ENCODE measurements at regions not wholly inside any gene's neighbourhood (a gene's known extent, or its start where the extent isn't known, plus 50 kb on each side); places are given as distances from the start of the nearest gene placed in this dataset.

DNA sequence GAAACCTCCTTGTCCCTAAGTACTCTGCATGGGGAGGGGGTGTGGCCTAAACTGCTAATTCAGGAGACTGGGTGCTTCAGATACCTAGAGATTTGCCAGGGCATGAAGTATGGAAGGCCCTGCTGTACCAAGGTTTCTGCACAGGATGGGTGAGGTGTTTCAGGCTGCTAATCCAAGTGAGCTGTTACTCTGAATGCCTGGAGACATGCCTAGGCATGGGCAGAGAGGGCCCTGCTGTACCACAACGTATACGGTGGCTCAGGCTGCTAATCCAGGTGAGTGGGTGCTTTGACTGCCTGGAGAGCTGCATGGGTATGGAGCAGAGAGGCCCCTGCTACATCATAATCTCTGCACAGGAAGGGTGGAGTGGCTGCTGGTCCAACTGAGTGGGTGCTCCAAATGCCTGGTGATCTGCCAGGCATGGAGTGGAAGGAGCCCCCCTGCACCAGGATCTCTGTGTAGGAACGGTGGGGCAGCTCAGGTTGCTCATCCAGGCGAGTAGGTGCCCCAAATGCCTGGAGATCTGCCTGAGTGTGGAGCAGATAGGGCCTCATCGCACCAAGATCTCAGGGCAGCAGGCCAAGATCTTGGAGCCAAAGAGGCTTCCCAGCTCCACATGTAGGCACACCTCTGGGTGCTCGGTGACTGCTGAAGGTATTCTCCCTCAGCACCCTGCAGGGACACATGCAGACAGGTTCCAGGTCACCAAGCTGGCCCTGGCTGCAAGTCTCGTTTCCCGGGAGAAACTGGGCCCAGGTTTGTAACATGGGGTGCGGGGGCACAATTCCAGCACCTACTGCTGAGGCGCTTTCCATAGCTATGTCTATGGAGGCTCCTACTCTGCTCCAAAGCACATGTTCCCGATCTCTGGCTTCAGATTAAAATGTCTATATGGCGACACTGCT is 252.5 kb upstream of the PLXNA2 start:
- no peaks in the 10 kb centered on the region for H3K27me3 ChIP-seq (ENCODE audit: control insufficient read depth in 2 of 2, insufficient read depth in 2 of 2, low read length in 2 of 2)
- intact Hi-C loops (cut with micrococcal nuclease) = no loop called here
- no peak overlapping the region for H3K4me3 ChIP-seq (replicated peaks in 1 of 3; ENCODE audit: low read depth in 2 of 3, low read length in 3 of 3)
- Mint-ChIP-seq H3K27ac (no peak overlapping the region), H3K9me3 (peaks cover 0 to 7% (median 4%) of the 10 kb centered on the region in 7 donors), H3K27me3 (ENCODE audit: low read depth in 3 of 3) (peaks cover 5 to 11% (median 7%) of the 10 kb centered on the region in 3 donors), H3K36me3 (no peaks in the 10 kb centered on the region), H3K4me1 (peaks cover 18% of the 10 kb centered on the region), H3K4me3 (no peak overlapping the region)
- H2AFZ ChIP-seq (ENCODE audit: insufficient read depth, low read depth, low read length, poor library complexity, severe bottlenecking) = no peak overlapping the region
- no peak overlapping the region for H3K4me2 ChIP-seq (replicated peaks; ENCODE audit: extremely low read depth, low read length, poor library complexity, severe bottlenecking)
- H4K20me1 ChIP-seq (ENCODE audit: insufficient read depth, low read length) = no peaks in the 10 kb centered on the region
- H3K27ac ChIP-seq (ENCODE audit: low read depth in 1 of 2, low read length in 2 of 2) = no peak overlapping the region
- WGBS (ENCODE audit: insufficient coverage) = 90% methylated on average over 11 of the region's 12 CpGs
- H3K9ac ChIP-seq (ENCODE audit: insufficient read depth, low read length, poor library complexity, severe bottlenecking) = no peak overlapping the region
- no peaks in the 10 kb centered on the region for H3K36me3 ChIP-seq (replicated peaks in 1 of 2; ENCODE audit: control insufficient read depth in 1 of 2, insufficient read depth in 2 of 2, low read length in 2 of 2)
- H3K4me1 ChIP-seq (ENCODE audit: control insufficient read depth in 1 of 2, insufficient read depth in 2 of 2, low read length in 2 of 2) = peaks cover 5 to 6% of the 10 kb centered on the region in 2 donors
- DNase-seq = no peak
- H3K9me3 ChIP-seq (replicated peaks in 1 of 2; ENCODE audit: control insufficient read depth in 1 of 2, insufficient read depth in 1 of 2, low read length in 2 of 2) = no peaks in the 10 kb centered on the region
- TF ChIP-seq, protein P1, sequence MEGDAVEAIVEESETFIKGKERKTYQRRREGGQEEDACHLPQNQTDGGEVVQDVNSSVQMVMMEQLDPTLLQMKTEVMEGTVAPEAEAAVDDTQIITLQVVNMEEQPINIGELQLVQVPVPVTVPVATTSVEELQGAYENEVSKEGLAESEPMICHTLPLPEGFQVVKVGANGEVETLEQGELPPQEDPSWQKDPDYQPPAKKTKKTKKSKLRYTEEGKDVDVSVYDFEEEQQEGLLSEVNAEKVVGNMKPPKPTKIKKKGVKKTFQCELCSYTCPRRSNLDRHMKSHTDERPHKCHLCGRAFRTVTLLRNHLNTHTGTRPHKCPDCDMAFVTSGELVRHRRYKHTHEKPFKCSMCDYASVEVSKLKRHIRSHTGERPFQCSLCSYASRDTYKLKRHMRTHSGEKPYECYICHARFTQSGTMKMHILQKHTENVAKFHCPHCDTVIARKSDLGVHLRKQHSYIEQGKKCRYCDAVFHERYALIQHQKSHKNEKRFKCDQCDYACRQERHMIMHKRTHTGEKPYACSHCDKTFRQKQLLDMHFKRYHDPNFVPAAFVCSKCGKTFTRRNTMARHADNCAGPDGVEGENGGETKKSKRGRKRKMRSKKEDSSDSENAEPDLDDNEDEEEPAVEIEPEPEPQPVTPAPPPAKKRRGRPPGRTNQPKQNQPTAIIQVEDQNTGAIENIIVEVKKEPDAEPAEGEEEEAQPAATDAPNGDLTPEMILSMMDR (IDR thresholded peaks at IDR 0.05) = no peak
- H3K79me2 ChIP-seq (ENCODE audit: insufficient read depth, low read length) = no peaks in the 10 kb centered on the region

DNA sequence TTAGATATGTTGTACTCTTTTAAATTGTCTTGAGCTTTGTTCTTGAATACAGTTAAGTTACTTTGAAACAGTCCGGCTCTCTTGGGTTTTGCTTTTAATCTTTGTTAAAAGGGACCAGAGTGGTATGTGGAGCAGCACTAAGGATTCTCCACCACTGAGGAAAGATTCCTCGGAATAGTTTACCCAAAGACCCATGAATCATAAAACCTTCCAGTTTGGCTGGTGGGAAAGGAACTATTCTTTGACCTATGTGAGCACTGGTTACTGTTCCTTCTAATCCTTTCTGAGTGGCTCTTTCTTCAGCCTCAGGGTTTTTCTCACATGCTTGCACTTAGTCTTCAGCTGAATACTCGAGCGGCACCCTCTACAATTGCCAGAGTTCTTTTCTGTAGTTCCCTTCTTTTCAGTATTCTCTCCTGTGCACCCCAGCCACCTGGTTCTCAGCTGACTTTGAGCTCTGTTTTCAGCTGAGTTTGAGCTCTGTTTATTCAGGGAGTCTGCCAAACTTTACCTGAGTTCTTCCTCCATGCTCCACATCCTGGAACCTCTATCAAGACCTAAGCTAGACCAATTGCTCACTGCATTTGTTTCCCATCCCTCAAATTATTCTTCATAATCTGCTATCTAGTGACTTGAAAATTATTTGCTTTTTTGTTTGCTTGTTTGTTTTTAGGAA is 253.8 kb upstream of the PLXNA2 start:
- intact Hi-C loops (cut with micrococcal nuclease) = no loop called here
- H3K27ac ChIP-seq (ENCODE audit: low read depth in 1 of 2, low read length in 2 of 2) = no peak overlapping the region
- H3K36me3 ChIP-seq (replicated peaks in 1 of 2; ENCODE audit: control insufficient read depth in 1 of 2, insufficient read depth in 2 of 2, low read length in 2 of 2) = no peaks in the 10 kb centered on the region
- no peaks in the 10 kb centered on the region for H3K79me2 ChIP-seq (ENCODE audit: insufficient read depth, low read length)
- TF ChIP-seq, protein P1 (IDR thresholded peaks at IDR 0.05) = no peak
- H3K4me2 ChIP-seq (replicated peaks; ENCODE audit: extremely low read depth, low read length, poor library complexity, severe bottlenecking) = no peak overlapping the region
- no peaks in the 10 kb centered on the region for H4K20me1 ChIP-seq (ENCODE audit: insufficient read depth, low read length)
- Mint-ChIP-seq H3K4me3 (no peak overlapping the region), H3K9me3 (peaks cover 0 to 7% (median 4%) of the 10 kb centered on the region in 7 donors), H3K27me3 (ENCODE audit: low read depth in 3 of 3) (peaks cover 5 to 9% (median 7%) of the 10 kb centered on the region in 3 donors), H3K36me3 (no peaks in the 10 kb centered on the region), H3K27ac (peak overlapping the region in 2 of 7 donors; percentile 3 to 64), H3K4me1 (peaks cover 18% of the 10 kb centered on the region)
- no peak for DNase-seq
- H3K9me3 ChIP-seq (replicated peaks in 1 of 2; ENCODE audit: control insufficient read depth in 1 of 2, insufficient read depth in 1 of 2, low read length in 2 of 2) = no peaks in the 10 kb centered on the region
- H3K9ac ChIP-seq (ENCODE audit: insufficient read depth, low read length, poor library complexity, severe bottlenecking) = no peak overlapping the region
- H3K4me3 ChIP-seq (replicated peaks in 1 of 3; ENCODE audit: low read depth in 2 of 3, low read length in 3 of 3) = no peak overlapping the region
- H2AFZ ChIP-seq (ENCODE audit: insufficient read depth, low read depth, low read length, poor library complexity, severe bottlenecking) = no peak overlapping the region
- H3K4me1 ChIP-seq (ENCODE audit: control insufficient read depth in 1 of 2, insufficient read depth in 2 of 2, low read length in 2 of 2) = peaks cover 5 to 6% of the 10 kb centered on the region in 2 donors
- WGBS (ENCODE audit: insufficient coverage) = 94% methylated on average over 2 of the region's 4 CpGs
- H3K27me3 ChIP-seq (ENCODE audit: control insufficient read depth in 2 of 2, insufficient read depth in 2 of 2, low read length in 2 of 2) = no peaks in the 10 kb centered on the region
